Neuronal stem cell (in vitro differentiated cells): ENCODE measurements at regions not wholly inside any gene's neighbourhood (a gene's known extent, or its start where the extent isn't known, plus 50 kb on each side); places are given as distances from the start of the nearest gene placed in this dataset.

Experiments used
- DNase-seq: peaks from one replicate; pipeline ENCODE4 v3.0.0-alpha.2; 2013; ENCODE audit warnings: low spot score
- H2AFZ ChIP-seq: one replicate; pipeline ENCODE4 v1.6.1; 2013; ENCODE audit warnings: mild to moderate bottlenecking, low read length, inconsistent platforms
- H2AK5ac ChIP-seq: 2 replicates; pipeline ENCODE4 v1.6.1; 2013; ENCODE audit warnings: low read depth, mild to moderate bottlenecking, inconsistent platforms, low read length, moderate library complexity, mixed read lengths
- H2BK120ac ChIP-seq: 2 replicates; pipeline ENCODE4 v1.6.1; 2013; ENCODE audit warnings: low read depth, mild to moderate bottlenecking, inconsistent platforms, low read length, moderate library complexity, mixed read lengths
- H2BK12ac ChIP-seq: one replicate; pipeline ENCODE4 v1.6.1; 2013; ENCODE audit warnings: low read length, inconsistent platforms
- H2BK15ac ChIP-seq: 2 replicates; pipeline ENCODE4 v1.6.1; 2013; ENCODE audit warnings: mild to moderate bottlenecking, low read length, inconsistent platforms, mixed read lengths
- H2BK5ac ChIP-seq: one replicate; pipeline ENCODE4 v1.6.1; 2013; ENCODE audit warnings: inconsistent platforms, mild to moderate bottlenecking, low read length, moderate library complexity
- H3K14ac ChIP-seq: one replicate; pipeline ENCODE4 v1.6.1; 2013; ENCODE audit warnings: low read length, inconsistent platforms
- H3K18ac ChIP-seq: 2 replicates; pipeline ENCODE4 v1.6.1; 2013; ENCODE audit warnings: low read length, inconsistent platforms
- H3K23ac ChIP-seq: 2 replicates; pipeline ENCODE4 v1.6.1; 2013; ENCODE audit warnings: low read depth, mild to moderate bottlenecking, mixed read lengths, low read length, inconsistent platforms; ENCODE audit not compliant: poor library complexity
- H3K27ac ChIP-seq: replicated peaks from 3 replicates; pipeline ENCODE4 v1.5.1; 2013; ENCODE audit warnings: low read length, inconsistent platforms
- H3K27me3 ChIP-seq, 3 experiments: 2 replicates each; pipeline ENCODE4 v1.6.1; 2013; ENCODE audit warnings: low read length in 3 of 3, mild to moderate bottlenecking in 2 of 3, inconsistent platforms in 1 of 3, low read depth in 1 of 3, mixed read lengths in 1 of 3, moderate library complexity in 1 of 3; ENCODE audit not compliant: control insufficient read depth in 3 of 3, insufficient read depth in 3 of 3
- H3K36me3 ChIP-seq, 2 donors: replicated peaks in 1 of 2; 2 replicates each; pipeline ENCODE4 v1.6.1; 2013; ENCODE audit warnings: low read length in 2 of 2; ENCODE audit not compliant: control insufficient read depth in 2 of 2, insufficient read depth in 2 of 2
- H3K4ac ChIP-seq: 2 replicates; pipeline ENCODE4 v1.6.1; 2013; ENCODE audit warnings: inconsistent platforms, mild to moderate bottlenecking, low read length, moderate library complexity
- H3K4me1 ChIP-seq, 2 donors: 1 replicate in 1 of 2; 2 replicates in 1 of 2; pipeline ENCODE4 v1.6.1; 2013; ENCODE audit warnings: low read length in 2 of 2, low read depth in 1 of 2; ENCODE audit not compliant: control insufficient read depth in 2 of 2, insufficient read depth in 1 of 2
- H3K4me2 ChIP-seq: one replicate; pipeline ENCODE4 v1.6.1; 2013; ENCODE audit warnings: mild to moderate bottlenecking, low read length, inconsistent platforms; ENCODE audit not compliant: insufficient read depth, poor library complexity, severe bottlenecking
- H3K4me3 ChIP-seq, 2 donors: 2 replicates each; pipeline ENCODE4 v1.5.1; 2013; ENCODE audit warnings: low read length in 2 of 2, mild to moderate bottlenecking in 2 of 2, inconsistent platforms in 1 of 2, moderate library complexity in 1 of 2
- H3K79me1 ChIP-seq: one replicate; pipeline ENCODE4 v1.6.1; 2013; ENCODE audit warnings: low read depth, mild to moderate bottlenecking, inconsistent platforms, low read length, moderate library complexity
- H3K9ac ChIP-seq: one replicate; pipeline ENCODE4 v1.6.1; 2013; ENCODE audit warnings: mild to moderate bottlenecking, low read depth, low read length, inconsistent platforms; ENCODE audit not compliant: poor library complexity
- H3K9me3 ChIP-seq, 2 donors: replicated peaks in 1 of 2; 2 replicates each; pipeline versions ENCODE3 to v1.6.1; 2013; ENCODE audit warnings: low read length in 2 of 2, mild to moderate bottlenecking in 2 of 2, inconsistent platforms in 1 of 2, low read depth in 1 of 2, mixed read lengths in 1 of 2, moderate library complexity in 1 of 2; ENCODE audit not compliant: control insufficient read depth in 2 of 2, insufficient read depth in 1 of 2
- H4K8ac ChIP-seq: one replicate; pipeline ENCODE4 v1.6.1; 2013; ENCODE audit warnings: low read depth, mild to moderate bottlenecking, inconsistent platforms, low read length, moderate library complexity
- H4K91ac ChIP-seq: one replicate; pipeline ENCODE4 v1.6.1; 2013; ENCODE audit warnings: low read length, low read depth, mild to moderate bottlenecking, inconsistent platforms; ENCODE audit not compliant: poor library complexity
- WGBS, 2 donors: extraction: QIAGEN DNeasy Blood & Tissue Kit; methylation state at CpG; one replicate each; pipeline ENCODE4 v1.1.7; 2013; ENCODE audit warnings: missing lambda C conversion rate in 2 of 2, mixed read lengths in 1 of 2; ENCODE audit not compliant: insufficient read length in 2 of 2, insufficient replicate concordance in 1 of 2; ENCODE audit errors: extremely low coverage in 2 of 2; 5-methylcytosine and 5-hydroxymethylcytosine counted together

GRCh38 chr4:134668237-134668636 lies 466.6 kb upstream of the PABPC4L start:
- no peak overlapping the region for H2BK12ac ChIP-seq
- H3K4me2 ChIP-seq = no peak overlapping the region
- H4K8ac ChIP-seq = no peak overlapping the region
- no peak overlapping the region for H3K18ac ChIP-seq
- H3K14ac ChIP-seq = no peak overlapping the region
- H3K9me3 ChIP-seq = peaks cover 4 to 6% of the 10 kb centered on the region in 2 donors
- H3K9ac ChIP-seq = no peak overlapping the region
- no peak overlapping the region for H3K23ac ChIP-seq
- no peak overlapping the region for H3K27ac ChIP-seq
- H4K91ac ChIP-seq = no peak overlapping the region
- DNase-seq = no peak
- H3K4me3 ChIP-seq = no peak overlapping the region
- no peak overlapping the region for H3K4ac ChIP-seq
- no peaks in the 10 kb centered on the region for H3K36me3 ChIP-seq
- H3K4me1 ChIP-seq = no peaks in the 10 kb centered on the region
- H2BK5ac ChIP-seq = no peak overlapping the region
- no CpG with 5 or more reads among the region's 2 CpGs for WGBS, 2 donors
- H3K79me1 ChIP-seq = peaks cover 2% of the 10 kb centered on the region
- H3K27me3 ChIP-seq = no peaks in the 10 kb centered on the region
- H2BK15ac ChIP-seq = no peak overlapping the region
- H2BK120ac ChIP-seq = no peak overlapping the region
- H2AFZ ChIP-seq = peak overlapping the region; percentile 42
- H2AK5ac ChIP-seq = no peak overlapping the region

- Histone ChIP-seq H3K4me2 (no peak overlapping the region), H2BK5ac (no peak overlapping the region), H3K18ac (peak overlapping the region; percentile 20), H3K4me1 (no peaks in the 10 kb centered on the region), H2BK120ac (no peak overlapping the region), H3K4ac (no peak overlapping the region), H4K91ac (no peak overlapping the region), H2BK12ac (no peak overlapping the region), H3K27ac (no peak overlapping the region), H3K23ac (peak overlapping the region; percentile 16), H3K36me3 (no peaks in the 10 kb centered on the region), H2BK15ac (no peak overlapping the region), H2AFZ (peak overlapping the region; percentile 13), H2AK5ac (no peak overlapping the region), H3K79me1 (peaks cover 2% of the 10 kb centered on the region), H3K9ac (no peak overlapping the region), H3K4me3 (no peak overlapping the region), H4K8ac (no peak overlapping the region), H3K9me3 (peaks cover 4 to 6% of the 10 kb centered on the region in 2 donors), H3K27me3 (no peaks in the 10 kb centered on the region), H3K14ac (peak overlapping the region; percentile 86)
- WGBS, 2 donors = no CpG with 5 or more reads among the region's 4 CpGs
- no peak for DNase-seq
Observed at GRCh38 chr4:134666640-134667039, 465.1 kb upstream of the PABPC4L start.

- Histone ChIP-seq H3K27me3 (no peaks in the 10 kb centered on the region), H2BK12ac (no peak overlapping the region), H2BK15ac (no peak overlapping the region), H2AK5ac (no peak overlapping the region), H3K23ac (no peak overlapping the region), H3K18ac (peak overlapping the region; percentile 27), H3K79me1 (peaks cover 2% of the 10 kb centered on the region), H4K91ac (no peak overlapping the region), H3K14ac (peak overlapping the region; percentile 90), H3K9me3 (peaks cover 4 to 6% of the 10 kb centered on the region in 2 donors), H3K4me2 (no peak overlapping the region), H3K4me3 (no peak overlapping the region), H2AFZ (no peak overlapping the region), H3K4me1 (no peaks in the 10 kb centered on the region), H3K4ac (no peak overlapping the region), H3K36me3 (no peaks in the 10 kb centered on the region), H2BK120ac (no peak overlapping the region), H3K27ac (no peak overlapping the region), H2BK5ac (no peak overlapping the region), H4K8ac (no peak overlapping the region), H3K9ac (peak overlapping the region; percentile 21)
- WGBS, 2 donors = no CpG with 5 or more reads among the region's 2 CpGs
- DNase-seq = no peak
Observed at GRCh38 chr4:134665429-134665828, 463.8 kb upstream of the PABPC4L start.

- WGBS, 2 donors = no CpG with 5 or more reads among the region's 1 CpG
- Histone ChIP-seq H3K14ac (no peak overlapping the region), H4K91ac (no peak overlapping the region), H2BK15ac (no peak overlapping the region), H2AK5ac (no peak overlapping the region), H3K18ac (no peak overlapping the region), H3K9me3 (peaks cover 4 to 6% of the 10 kb centered on the region in 2 donors), H3K36me3 (no peaks in the 10 kb centered on the region), H3K4me2 (no peak overlapping the region), H2BK5ac (no peak overlapping the region), H3K4ac (no peak overlapping the region), H3K27me3 (no peaks in the 10 kb centered on the region), H3K27ac (no peak overlapping the region), H3K79me1 (peaks cover 2% of the 10 kb centered on the region), H3K23ac (no peak overlapping the region), H3K4me1 (no peaks in the 10 kb centered on the region), H4K8ac (no peak overlapping the region), H2AFZ (no peak overlapping the region), H2BK120ac (no peak overlapping the region), H3K9ac (no peak overlapping the region), H3K4me3 (no peak overlapping the region), H2BK12ac (no peak overlapping the region)
- no peak for DNase-seq
Observed at GRCh38 chr4:134663742-134664141, 462.2 kb upstream of the PABPC4L start.
